Activated CD4-positive, alpha-beta memory T cell treated with anti-CD3 and anti-CD28 coated beads, Interleukin-2, amount 10 ng/mL, durations not matched to agents 7 days and 5 days (primary cell): ENCODE measurements at regions not wholly inside any gene's neighbourhood (a gene's known extent, or its start where the extent isn't known, plus 50 kb on each side); places are given as distances from the start of the nearest gene placed in this dataset.
"Not testable (repeated sequence)": the region's sequence is repeated elsewhere in the genome, so short reads cannot be mapped to it uniquely, and the experiment has no call there.

ENCODE experiments used
- CTCF ChIA-PET: fragments of 350-600 bp; sonication (Branson Sonifier 250); formaldehyde crosslinking; loops from one replicate; lab custom pipeline; 2021; ENCODE audit warnings: antibody characterized with exemption, inconsistent platforms; lab: Charles Lee
- POLR2A ChIA-PET: fragments of 350-600 bp; sonication (Branson Sonifier 250); formaldehyde crosslinking; loops from one replicate; lab custom pipeline; 2021; ENCODE audit warnings: antibody characterized with exemption; lab: Charles Lee
- DNase-seq: peaks from one replicate; pipeline ENCODE4 v3.0.0-alpha.2; 2020
- H3K27ac Mint-ChIP-seq: one replicate; pipeline ENCODE4 v1.8.0; 2021; ENCODE audit warnings: mild to moderate bottlenecking, mixed read lengths
- H3K27me3 Mint-ChIP-seq: one replicate; pipeline ENCODE4 v1.8.0; 2021; ENCODE audit warnings: mixed read lengths
- H3K36me3 Mint-ChIP-seq: one replicate; pipeline ENCODE4 v1.8.0; 2021; ENCODE audit warnings: low read depth, mixed read lengths
- H3K4me1 Mint-ChIP-seq: one replicate; pipeline ENCODE4 v1.8.0; 2021; ENCODE audit warnings: mixed read lengths
- H3K4me3 Mint-ChIP-seq: one replicate; pipeline ENCODE4 v1.8.0; 2021; ENCODE audit warnings: mild to moderate bottlenecking, mixed read lengths
- H3K9me3 Mint-ChIP-seq: one replicate; pipeline ENCODE4 v1.8.0; 2021; ENCODE audit warnings: mixed read lengths

DNA sequence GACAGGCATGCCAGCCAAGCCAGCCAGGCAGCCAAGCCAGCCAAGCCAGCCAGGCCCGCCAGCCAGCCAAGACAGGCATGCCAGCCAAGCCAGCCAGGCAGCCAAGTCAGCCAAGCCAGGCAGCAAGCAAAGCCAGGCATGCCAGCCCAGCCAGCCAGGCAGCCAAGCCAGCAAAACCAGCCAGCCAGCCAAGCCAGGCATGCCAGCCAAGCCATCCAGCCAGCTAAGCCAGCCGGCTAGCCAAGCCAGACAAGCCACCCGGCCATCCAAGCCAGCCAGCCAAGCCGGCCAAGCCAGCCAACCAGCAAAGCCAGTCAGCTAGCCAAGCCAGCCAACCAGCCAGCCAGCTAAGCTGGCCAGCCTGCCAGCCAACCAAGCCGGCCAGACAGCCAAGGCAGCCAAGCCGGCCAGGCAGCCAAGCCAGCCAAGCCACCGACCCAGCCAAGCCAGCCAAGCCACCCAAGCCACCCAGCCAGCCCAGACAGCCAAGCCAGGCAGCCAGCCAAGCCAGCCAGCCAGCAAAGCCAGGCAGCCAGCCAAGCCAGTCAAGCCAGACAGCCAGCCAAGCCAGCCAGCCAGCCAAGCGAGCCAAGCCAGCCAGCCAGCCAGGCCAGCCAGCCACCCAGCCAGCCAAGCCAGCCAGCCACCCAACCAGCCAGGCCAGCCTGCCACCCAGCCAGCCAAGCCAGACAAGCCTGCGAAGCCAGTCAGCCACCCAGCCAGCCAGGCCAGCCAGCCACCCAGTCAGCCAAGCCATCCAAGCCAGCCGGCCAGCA, 332.9 kb upstream of the PLGLB2 start:
- H3K4me1 Mint-ChIP-seq, CTCF ChIA-PET, H3K36me3 Mint-ChIP-seq, H3K27me3 Mint-ChIP-seq, POLR2A ChIA-PET, DNase-seq, H3K9me3 Mint-ChIP-seq, H3K4me3 Mint-ChIP-seq, H3K27ac Mint-ChIP-seq: not testable (repeated sequence)

DNA sequence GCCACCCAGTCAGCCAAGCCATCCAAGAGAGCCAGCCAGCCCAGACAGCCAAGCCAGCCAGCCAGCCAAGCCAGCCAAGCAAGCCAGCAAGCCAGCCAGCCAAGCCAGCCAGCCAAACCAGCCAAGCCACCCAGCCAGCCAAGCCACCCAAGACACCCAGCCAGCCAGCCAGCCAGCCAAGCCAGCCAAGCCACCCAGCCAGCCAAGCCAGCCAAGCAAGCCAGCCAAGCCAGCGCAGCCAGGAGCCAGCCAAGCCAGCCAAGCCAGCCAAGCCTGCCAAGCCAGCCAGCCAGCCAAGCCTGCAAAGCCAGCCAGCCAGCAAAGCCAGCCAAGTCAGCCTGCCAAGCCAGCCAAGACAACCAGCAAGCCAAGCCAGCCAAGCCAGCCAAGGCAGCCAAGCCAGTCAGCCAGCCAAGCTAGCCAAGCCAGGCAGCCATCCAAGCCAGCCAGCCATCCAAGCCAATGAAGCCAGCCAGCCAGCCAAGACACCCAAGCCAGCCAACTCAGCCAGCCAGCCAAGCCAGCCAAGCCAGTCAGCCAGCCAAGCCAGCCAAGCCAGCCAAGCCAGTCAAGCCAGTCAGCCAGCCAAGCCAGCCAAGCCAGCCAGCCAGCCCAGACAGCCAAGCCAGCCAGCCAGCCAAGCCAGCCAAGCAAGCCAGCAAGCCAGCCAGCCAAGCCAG, 332.2 kb upstream of the PLGLB2 start:
- H3K4me1 Mint-ChIP-seq, H3K27ac Mint-ChIP-seq, POLR2A ChIA-PET, H3K4me3 Mint-ChIP-seq, H3K36me3 Mint-ChIP-seq, H3K27me3 Mint-ChIP-seq, DNase-seq, H3K9me3 Mint-ChIP-seq, CTCF ChIA-PET: not testable (repeated sequence)

DNA sequence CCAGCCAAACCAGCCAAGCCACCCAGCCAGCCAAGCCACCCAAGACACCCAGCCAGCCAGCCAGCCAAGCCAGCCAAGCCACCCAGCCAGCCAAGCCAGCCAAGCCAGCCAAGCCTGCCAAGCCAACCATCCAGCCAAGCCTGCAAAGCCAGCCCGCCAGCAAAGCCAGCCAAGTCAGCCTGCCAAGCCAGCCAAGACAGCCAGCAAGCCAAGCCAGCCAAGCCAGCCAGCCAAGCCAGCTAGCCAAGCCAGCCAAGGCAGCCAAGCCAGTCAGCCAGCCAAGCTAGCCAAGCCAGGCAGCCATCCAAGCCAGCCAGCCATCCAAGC, 331.7 kb upstream of the PLGLB2 start:
- H3K4me1 Mint-ChIP-seq, H3K27ac Mint-ChIP-seq, POLR2A ChIA-PET, H3K27me3 Mint-ChIP-seq, DNase-seq, H3K36me3 Mint-ChIP-seq, CTCF ChIA-PET, H3K9me3 Mint-ChIP-seq, H3K4me3 Mint-ChIP-seq: not testable (repeated sequence)

DNA sequence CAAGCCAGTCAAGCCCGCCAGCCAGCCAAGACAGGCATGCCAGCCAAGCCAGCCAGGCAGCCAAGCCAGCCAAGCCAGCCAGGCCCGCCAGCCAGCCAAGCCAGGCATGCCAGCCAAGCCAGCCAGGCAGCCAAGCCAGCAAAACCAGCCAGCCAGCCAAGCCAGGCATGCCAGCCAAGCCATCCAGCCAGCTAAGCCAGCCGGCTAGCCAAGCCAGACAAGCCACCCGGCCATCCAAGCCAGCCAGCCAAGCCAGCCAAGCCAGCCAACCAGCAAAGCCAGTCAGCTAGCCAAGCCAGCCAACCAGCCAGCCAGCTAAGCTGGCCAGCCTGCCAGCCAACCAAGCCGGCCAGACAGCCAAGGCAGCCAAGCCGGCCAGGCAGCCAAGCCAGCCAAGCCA, 330.7 kb upstream of the PLGLB2 start:
- H3K27ac Mint-ChIP-seq, POLR2A ChIA-PET, CTCF ChIA-PET, H3K27me3 Mint-ChIP-seq, DNase-seq, H3K4me1 Mint-ChIP-seq, H3K4me3 Mint-ChIP-seq, H3K36me3 Mint-ChIP-seq, H3K9me3 Mint-ChIP-seq: not testable (repeated sequence)

DNA sequence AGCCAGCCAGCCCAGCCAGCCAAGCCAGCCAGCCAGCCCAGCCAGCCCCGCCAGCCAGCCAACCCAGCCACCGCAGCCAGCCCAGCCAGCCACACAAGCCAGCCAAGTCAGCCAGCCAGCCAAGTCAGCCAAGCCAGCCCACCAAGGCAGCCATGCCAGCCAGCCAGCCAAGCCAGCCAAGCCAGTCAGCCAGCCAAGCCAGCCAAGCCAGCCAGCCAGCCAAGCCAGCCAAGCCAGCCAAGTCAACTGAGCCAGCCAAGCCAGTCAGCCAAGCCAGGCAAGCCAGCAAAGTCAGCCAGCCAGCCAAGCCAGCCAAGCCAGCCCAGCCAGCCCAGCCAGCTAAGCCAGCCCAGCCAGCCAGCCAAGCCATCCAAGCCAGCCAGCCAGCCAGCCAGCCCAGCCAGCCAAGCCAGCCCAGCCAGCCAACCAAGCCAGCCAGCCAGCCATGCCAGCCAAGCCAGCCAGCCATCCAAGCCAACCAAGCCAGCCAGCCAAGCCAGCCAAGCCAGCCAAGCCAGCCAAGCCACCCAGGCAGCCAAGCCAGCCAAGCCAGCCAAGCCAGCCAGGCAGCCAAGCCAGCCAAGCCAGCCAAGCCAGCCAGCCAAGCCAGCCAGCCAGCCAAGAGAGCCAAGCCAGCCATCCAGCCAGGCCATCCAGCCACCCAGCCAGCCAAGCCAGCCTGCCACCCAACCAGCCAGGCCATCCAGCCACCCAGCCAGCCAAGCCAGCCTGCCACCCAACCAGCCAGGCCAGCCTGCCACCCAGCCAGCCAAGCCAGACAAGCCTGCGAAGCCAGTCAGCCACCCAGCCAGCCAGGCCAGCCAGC, 329.9 kb upstream of the PLGLB2 start:
- H3K27ac Mint-ChIP-seq, H3K36me3 Mint-ChIP-seq, H3K27me3 Mint-ChIP-seq, H3K4me1 Mint-ChIP-seq, H3K4me3 Mint-ChIP-seq, CTCF ChIA-PET, H3K9me3 Mint-ChIP-seq, POLR2A ChIA-PET, DNase-seq: not testable (repeated sequence)

DNA sequence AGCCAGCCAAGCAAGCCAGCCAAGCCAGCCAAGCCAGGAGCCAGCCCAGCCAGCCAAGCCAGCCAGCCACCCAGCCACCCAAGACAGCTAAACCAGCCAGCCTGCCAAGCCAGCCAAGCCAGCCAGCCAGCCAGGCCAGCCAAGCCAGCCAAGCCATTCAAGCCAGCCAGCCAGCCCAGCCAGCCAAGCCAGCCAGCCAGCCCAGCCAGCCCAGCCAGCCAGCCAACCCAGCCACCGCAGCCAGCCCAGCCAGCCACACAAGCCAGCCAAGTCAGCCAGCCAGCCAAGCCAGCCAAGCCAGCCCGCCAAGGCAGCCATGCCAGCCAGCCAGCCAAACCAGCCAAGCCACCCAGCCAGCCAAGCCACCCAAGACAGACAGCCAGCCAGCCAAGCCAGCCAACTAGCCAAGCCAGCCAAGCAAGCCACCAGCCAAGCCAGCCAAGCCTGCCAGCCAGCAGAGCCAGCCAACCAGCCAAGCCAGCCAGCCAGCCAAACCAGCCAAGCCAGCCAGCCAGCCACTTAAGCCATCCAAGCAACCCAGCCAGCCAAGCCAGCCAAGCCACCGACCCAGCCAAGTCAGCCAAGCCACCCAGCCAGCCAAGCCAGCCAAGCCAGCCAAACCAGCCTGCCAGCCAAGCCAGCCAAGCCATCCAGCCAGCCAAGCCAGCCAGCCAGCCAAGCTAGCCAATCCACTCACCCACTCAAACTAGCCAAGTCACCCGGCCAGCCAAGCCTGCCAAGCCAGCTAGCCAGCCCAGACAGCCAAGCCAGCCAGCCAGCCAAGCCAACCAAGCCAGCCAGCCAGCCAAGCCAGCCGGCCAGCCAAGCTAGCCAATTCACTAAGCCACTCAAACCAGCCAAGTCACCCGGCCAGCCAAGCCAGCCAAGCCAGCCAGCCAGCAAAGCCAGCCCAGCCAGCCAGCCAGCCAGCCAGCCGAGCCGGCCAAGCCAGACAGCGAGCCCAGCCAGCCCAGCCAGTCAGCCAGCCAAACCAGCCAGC, 328.8 kb upstream of the PLGLB2 start:
- DNase-seq, H3K4me1 Mint-ChIP-seq, H3K27me3 Mint-ChIP-seq, H3K36me3 Mint-ChIP-seq, H3K9me3 Mint-ChIP-seq, POLR2A ChIA-PET, H3K27ac Mint-ChIP-seq, CTCF ChIA-PET, H3K4me3 Mint-ChIP-seq: not testable (repeated sequence)

DNA sequence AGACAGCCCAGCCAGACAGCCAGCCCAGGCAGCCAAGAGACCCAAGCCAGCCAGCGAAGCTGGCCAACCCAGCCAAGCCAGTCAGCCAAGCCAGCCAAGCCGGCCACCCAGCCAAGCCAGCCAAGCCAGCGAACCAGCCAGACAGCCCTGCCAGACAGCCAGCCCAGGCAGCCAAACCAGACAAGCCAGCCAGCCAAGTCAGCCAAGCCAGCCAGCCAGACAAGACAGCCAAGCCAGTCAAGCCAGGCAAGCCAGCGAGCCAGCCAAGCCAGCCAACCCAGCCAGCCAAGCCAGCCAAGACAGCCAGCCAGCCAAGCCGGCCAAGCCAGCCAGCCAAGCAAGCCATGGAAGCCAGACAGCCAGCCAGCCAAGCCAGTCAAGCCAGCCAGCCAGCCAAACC, 327.9 kb upstream of the PLGLB2 start:
- H3K36me3 Mint-ChIP-seq, H3K4me1 Mint-ChIP-seq, H3K27ac Mint-ChIP-seq, CTCF ChIA-PET, H3K27me3 Mint-ChIP-seq, POLR2A ChIA-PET, DNase-seq, H3K4me3 Mint-ChIP-seq, H3K9me3 Mint-ChIP-seq: not testable (repeated sequence)

DNA sequence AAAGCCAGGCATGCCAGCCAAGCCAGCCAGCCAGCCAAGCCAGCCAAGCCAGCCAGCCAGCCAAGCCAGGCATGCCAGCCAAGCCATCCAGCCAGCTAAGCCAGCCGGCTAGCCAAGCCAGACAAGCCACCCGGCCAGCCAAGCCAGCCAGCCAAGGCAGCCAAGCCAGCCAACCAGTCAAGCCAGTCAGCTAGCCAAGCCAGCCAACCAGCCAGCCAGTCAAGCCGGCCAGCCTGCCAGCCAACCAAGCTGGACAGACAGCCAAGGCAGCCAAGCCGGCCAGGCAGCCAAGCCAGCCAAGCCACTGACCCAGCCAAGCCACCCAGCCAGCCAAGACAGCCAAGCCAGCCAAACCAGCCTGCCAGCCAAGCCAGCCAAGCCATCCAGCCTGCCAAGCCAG, 326.9 kb upstream of the PLGLB2 start:
- H3K36me3 Mint-ChIP-seq, CTCF ChIA-PET, H3K27me3 Mint-ChIP-seq, DNase-seq, H3K4me1 Mint-ChIP-seq, H3K9me3 Mint-ChIP-seq, H3K4me3 Mint-ChIP-seq, POLR2A ChIA-PET, H3K27ac Mint-ChIP-seq: not testable (repeated sequence)

DNA sequence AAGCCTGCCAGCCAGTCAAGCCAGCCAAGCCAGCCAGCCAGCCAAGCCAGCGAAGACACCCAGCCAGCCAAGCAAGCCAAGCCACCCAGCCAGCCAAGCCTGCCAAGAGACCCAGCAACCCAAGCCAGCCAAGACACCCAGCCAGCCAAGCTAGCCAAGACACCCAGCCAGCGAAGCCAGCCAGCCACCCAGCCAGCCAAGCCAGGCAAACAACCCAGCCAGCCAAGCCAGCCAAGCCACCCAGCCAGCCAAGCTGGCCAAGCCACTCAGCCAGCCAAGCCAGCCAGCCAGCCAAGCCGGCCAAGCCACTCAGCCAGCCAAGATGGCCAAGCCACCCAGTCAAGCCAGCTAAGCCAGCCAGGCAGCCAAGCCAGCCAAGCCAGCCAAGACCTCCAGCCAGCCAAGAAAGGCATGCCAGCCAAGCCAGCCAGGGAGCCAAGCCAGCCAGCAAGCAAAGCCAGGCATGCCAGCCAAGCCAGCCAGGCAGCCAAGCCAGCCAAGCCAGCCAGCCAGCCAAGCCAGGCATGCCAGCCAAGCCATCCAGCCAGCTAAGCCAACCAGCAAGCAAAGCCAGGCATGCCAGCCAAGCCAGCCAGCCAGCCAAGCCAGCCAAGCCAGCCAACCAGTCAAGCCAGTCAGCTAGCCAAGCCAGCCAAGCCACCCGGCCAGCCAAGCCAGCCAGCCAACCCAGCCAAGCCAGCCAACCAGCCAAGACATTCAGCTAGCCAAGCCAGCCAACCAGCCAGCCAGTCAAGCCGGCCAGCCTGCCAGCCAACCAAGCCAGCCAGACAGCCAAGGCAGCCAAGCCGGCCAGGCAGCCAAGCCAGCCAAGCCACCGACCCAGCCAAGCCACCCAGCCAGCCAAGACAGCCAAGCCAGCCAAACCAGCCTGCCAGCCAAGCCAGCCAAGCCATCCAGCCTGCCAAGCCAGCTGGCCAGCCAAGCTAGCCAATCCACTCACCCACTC, 323.8 kb upstream of the PLGLB2 start:
- CTCF ChIA-PET, H3K36me3 Mint-ChIP-seq, H3K4me1 Mint-ChIP-seq, DNase-seq, H3K27ac Mint-ChIP-seq, H3K27me3 Mint-ChIP-seq, H3K4me3 Mint-ChIP-seq, POLR2A ChIA-PET, H3K9me3 Mint-ChIP-seq: not testable (repeated sequence)

DNA sequence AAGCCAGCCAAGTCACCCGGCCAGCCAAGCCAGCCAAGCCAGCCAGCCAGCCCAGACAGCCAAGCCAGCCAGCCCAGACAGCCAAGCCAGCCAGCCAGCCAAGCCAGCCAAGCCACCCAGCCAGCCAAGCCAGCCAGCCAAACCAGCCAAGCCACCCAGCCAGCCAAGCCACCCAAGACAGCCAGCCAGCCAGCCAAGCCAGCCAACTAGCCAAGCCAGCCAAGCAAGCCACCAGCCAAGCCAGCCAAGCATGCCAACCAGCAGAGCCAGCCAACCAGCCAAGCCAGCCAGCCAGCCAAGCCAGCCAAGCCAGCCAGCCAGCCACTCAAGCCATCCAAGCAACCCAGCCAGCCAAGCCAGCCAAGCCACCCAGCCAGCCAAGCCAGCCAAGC, 323.1 kb upstream of the PLGLB2 start:
- H3K27me3 Mint-ChIP-seq, H3K27ac Mint-ChIP-seq, H3K36me3 Mint-ChIP-seq, DNase-seq, H3K4me1 Mint-ChIP-seq, H3K9me3 Mint-ChIP-seq, POLR2A ChIA-PET, CTCF ChIA-PET, H3K4me3 Mint-ChIP-seq: not testable (repeated sequence)

DNA sequence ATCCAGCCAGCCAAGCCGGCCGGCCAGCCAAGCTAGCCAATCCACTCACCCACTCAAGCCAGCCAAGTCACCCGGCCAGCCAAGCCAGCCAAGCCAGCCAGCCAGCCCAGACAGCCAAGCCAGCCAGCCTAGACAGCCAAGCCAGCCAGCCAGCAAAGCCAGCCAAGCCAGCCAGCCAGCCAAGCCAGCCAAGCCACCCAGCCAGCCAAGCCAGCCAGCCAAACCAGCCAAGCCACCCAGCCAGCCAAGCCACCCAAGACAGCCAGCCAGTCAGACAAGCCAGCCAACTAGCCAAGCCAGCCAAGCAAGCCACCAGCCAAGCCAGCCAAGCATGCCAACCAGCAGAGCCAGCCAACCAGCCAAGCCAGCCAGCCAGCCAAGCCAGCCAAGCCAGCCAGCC, 322.7 kb upstream of the PLGLB2 start:
- H3K36me3 Mint-ChIP-seq, H3K27ac Mint-ChIP-seq, H3K9me3 Mint-ChIP-seq, H3K4me1 Mint-ChIP-seq, POLR2A ChIA-PET, H3K4me3 Mint-ChIP-seq, CTCF ChIA-PET, DNase-seq, H3K27me3 Mint-ChIP-seq: not testable (repeated sequence)

DNA sequence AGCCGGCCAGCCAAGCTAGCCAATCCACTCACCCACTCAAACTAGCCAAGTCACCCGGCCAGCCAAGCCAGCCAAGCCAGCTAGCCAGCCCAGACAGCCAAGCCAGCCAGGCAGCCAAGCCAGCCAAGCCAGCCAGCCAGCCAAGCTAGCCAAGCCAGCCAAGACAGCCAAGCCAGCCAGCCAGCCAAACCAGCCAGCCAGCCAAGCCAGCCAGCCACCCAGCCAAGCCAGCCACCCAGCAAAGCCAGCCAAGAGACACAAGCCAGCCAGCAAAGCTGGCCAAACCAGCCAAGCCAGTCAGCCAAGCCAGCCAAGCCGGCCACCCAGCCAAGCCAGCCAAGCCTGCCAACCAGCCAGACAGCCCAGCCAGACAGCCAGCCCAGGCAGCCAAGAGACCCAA, 322.2 kb upstream of the PLGLB2 start:
- H3K27ac Mint-ChIP-seq, H3K9me3 Mint-ChIP-seq, H3K27me3 Mint-ChIP-seq, H3K4me1 Mint-ChIP-seq, H3K4me3 Mint-ChIP-seq, H3K36me3 Mint-ChIP-seq, POLR2A ChIA-PET, CTCF ChIA-PET, DNase-seq: not testable (repeated sequence)
